HepG2 (cell line): ENCODE measurements at regions not wholly inside any gene's neighbourhood (a gene's known extent, or its start where the extent isn't known, plus 50 kb on each side); places are given as distances from the start of the nearest gene placed in this dataset.

Experiments
- ATAC-seq: fragments of 200-7000 bp; cut with Tn5 transposase; 3 replicates; pipeline ENCODE4 v1.9.1; 2020; ENCODE audit warnings: mild to moderate bottlenecking, moderate library complexity
- BruUV-seq: library from RNA; stranded (reverse); fragments of 400-500 nt; replicated peaks from 2 replicates; lab custom pipeline; 2021; lab: Mats Ljungman, UMichigan
- CTCF ChIA-PET: fragments of 300-600 bp; formaldehyde crosslinking; extraction: SDS; loops from one replicate; lab custom pipeline; 2021; ENCODE audit warnings: low total read pairs, inconsistent platforms, low intra/inter-chr PET ratio; lab: Yijun Ruan, JAX
- POLR2A ChIA-PET: fragments of 350-600 bp; sonication (Branson Sonifier 250); formaldehyde crosslinking; loops from one replicate; lab custom pipeline; 2020; ENCODE audit warnings: antibody characterized with exemption, inconsistent platforms; lab: Yijun Ruan, JAX
- DNase-seq: peaks from one replicate; pipeline ENCODE4 v3.0.0-alpha.2; 2015; ENCODE audit warnings: low spot score
- FAIRE-seq: peaks from 3 replicates; lab custom pipeline; 2011; peaks lifted over from hg19 to GRCh38; lab: Jason Lieb, UNC
- H2AFZ ChIP-seq: one replicate; pipeline ENCODE4 v1.6.1; 2011; ENCODE audit warnings: low read length, inconsistent platforms
- H3K27ac ChIP-seq: fragments of 300-600 bp; 3 replicates; pipeline ENCODE4 v1.8.0; 2011; ENCODE audit warnings: mixed run types, mild to moderate bottlenecking, mixed read lengths, low read length, inconsistent platforms; ENCODE audit not compliant: insufficient read depth; ENCODE audit errors: extremely low read length
- H3K27me3 ChIP-seq, 2 experiments: fragments of 200-600 bp in 1 of 2; 2 replicates in 1 of 2; 3 replicates in 1 of 2; pipeline versions ENCODE4 v1.6.0 to v1.8.0; 2011; ENCODE audit warnings: low read length in 2 of 2, mild to moderate bottlenecking in 2 of 2, moderate library complexity in 2 of 2, inconsistent platforms in 1 of 2; ENCODE audit not compliant: insufficient read depth in 2 of 2, control insufficient read depth in 1 of 2
- H3K36me3 ChIP-seq, 2 experiments: fragments of 200-600 bp in 1 of 2; replicated peaks in 1 of 2; 2 replicates in 1 of 2; 3 replicates in 1 of 2; pipeline versions ENCODE4 v1.5.1 to v1.8.0; 2011; ENCODE audit warnings: low read length in 2 of 2, inconsistent platforms in 1 of 2; ENCODE audit not compliant: insufficient read depth in 2 of 2, control insufficient read depth in 1 of 2
- H3K4me1 ChIP-seq: 2 replicates; pipeline ENCODE4 v1.5.1; 2012; ENCODE audit warnings: low read length, inconsistent platforms; ENCODE audit not compliant: insufficient read depth
- H3K4me2 ChIP-seq: 2 replicates; pipeline ENCODE4 v1.6.0; 2011; ENCODE audit warnings: low read depth, low read length, inconsistent platforms
- H3K4me3 ChIP-seq, 3 experiments: fragments of 200-600 bp in 1 of 3; sonication (generic), shearing (Covaris generic) in 1 of 3; replicated peaks in 1 of 3; 2 replicates each; pipeline ENCODE4 v1.5.1; 2011 to 2016; ENCODE audit warnings: low read length in 3 of 3, inconsistent platforms in 2 of 3, low read depth in 2 of 3, mild to moderate bottlenecking in 2 of 3, control low read depth in 1 of 3, mixed read lengths in 1 of 3; ENCODE audit not compliant: insufficient read depth in 1 of 3
- H3K79me2 ChIP-seq: one replicate; pipeline ENCODE4 v1.6.1; 2011; ENCODE audit warnings: low read length, inconsistent platforms; ENCODE audit not compliant: insufficient read depth
- H3K9ac ChIP-seq: 2 replicates; pipeline ENCODE4 v1.6.0; 2011; ENCODE audit warnings: mild to moderate bottlenecking, low read depth, low read length, inconsistent platforms; ENCODE audit not compliant: insufficient read depth
- H3K9me3 ChIP-seq: 2 replicates; pipeline ENCODE4 v1.5.1; 2012; ENCODE audit warnings: mild to moderate bottlenecking, low read length
- H4K20me1 ChIP-seq: 2 replicates; pipeline ENCODE4 v1.6.0; 2011; ENCODE audit warnings: inconsistent platforms, mild to moderate bottlenecking, low read length, moderate library complexity; ENCODE audit not compliant: insufficient read depth
- EEA1 ChIP-seq: sonication (generic); formaldehyde crosslinking; IDR thresholded peaks from 2 replicates; pipeline ENCODE4 v1.5.1; 2020; ENCODE audit warnings: mild to moderate bottlenecking, missing genetic modification reagents, borderline replicate concordance
- GTF2F1 ChIP-seq: fragments of 150-350 bp; IDR thresholded peaks from 2 replicates; pipeline ENCODE4 v1.6.1; 2014; ENCODE audit warnings: low read length
- RARG ChIP-seq: sonication (generic); formaldehyde crosslinking; IDR thresholded peaks from 2 replicates; pipeline ENCODE4 v1.4.0; 2020; ENCODE audit warnings: low read depth, mild to moderate bottlenecking, missing genetic modification reagents
- SMC3 ChIP-seq: IDR thresholded peaks from 2 replicates; pipeline ENCODE4 v1.6.1; 2011; ENCODE audit warnings: low read length, improper control_type of control experiment
- ZIK1 ChIP-seq: sonication (generic); formaldehyde crosslinking; IDR thresholded peaks from 2 replicates; pipeline ENCODE4 v1.5.0; 2020; ENCODE audit warnings: mild to moderate bottlenecking, low read depth, missing genetic modification reagents, borderline replicate concordance
- WGBS: methylation state at CpG from one replicate; pipeline ENCODE4 v1.1.6; 2017; ENCODE audit warnings: low lambda C conversion rate; 5-methylcytosine and 5-hydroxymethylcytosine counted together
- in situ Hi-C: cut with HindIII; loops from 2 replicates; pipeline ENCODE4 v1.10.0; 2017; ENCODE audit warnings: low pct_unique_long_range_greater_than_20kb; ENCODE audit not compliant: extremely low pct_ligation_motif_present
- intact Hi-C: fragments of 100-400 bp; cut with micrococcal nuclease; formaldehyde crosslinking; loops from one replicate; pipeline ENCODE4 v1.10.0; 2022; ENCODE audit not compliant: unreplicated experiment
- TF ChIP-seq, protein P1 (sequence below): sonication (generic); formaldehyde crosslinking; IDR thresholded peaks from 2 replicates; pipeline ENCODE4 v1.8.0; 2022; ENCODE audit warnings: missing genetic modification reagents, low read depth, mild to moderate bottlenecking, borderline replicate concordance
- TF ChIP-seq, protein P2 (sequence below): sonication (generic); formaldehyde crosslinking; IDR thresholded peaks from 2 replicates; pipeline ENCODE4 v1.4.0; 2020; ENCODE audit warnings: missing genetic modification reagents, borderline replicate concordance
- TF ChIP-seq, protein P3 (sequence below): sonication (generic); formaldehyde crosslinking; IDR thresholded peaks from 2 replicates; pipeline ENCODE4 v1.4.0; 2020; ENCODE audit warnings: missing genetic modification reagents
- TF ChIP-seq, protein P4 (sequence below): sonication (generic); formaldehyde crosslinking; conservative IDR thresholded peaks from 2 replicates; pipeline ENCODE4 v1.4.0; 2020; ENCODE audit warnings: missing genetic modification reagents
- TF ChIP-seq, protein P5 (sequence below): sonication (generic); formaldehyde crosslinking; IDR thresholded peaks from 2 replicates; pipeline ENCODE4 v1.8.0; 2022; ENCODE audit warnings: mild to moderate bottlenecking, missing genetic modification reagents; ENCODE audit not compliant: insufficient replicate concordance
- TF ChIP-seq, protein P6 (sequence below): sonication (generic); formaldehyde crosslinking; IDR thresholded peaks from 2 replicates; pipeline ENCODE4 v1.4.0; 2020; ENCODE audit warnings: mild to moderate bottlenecking, missing genetic modification reagents

DNA sequence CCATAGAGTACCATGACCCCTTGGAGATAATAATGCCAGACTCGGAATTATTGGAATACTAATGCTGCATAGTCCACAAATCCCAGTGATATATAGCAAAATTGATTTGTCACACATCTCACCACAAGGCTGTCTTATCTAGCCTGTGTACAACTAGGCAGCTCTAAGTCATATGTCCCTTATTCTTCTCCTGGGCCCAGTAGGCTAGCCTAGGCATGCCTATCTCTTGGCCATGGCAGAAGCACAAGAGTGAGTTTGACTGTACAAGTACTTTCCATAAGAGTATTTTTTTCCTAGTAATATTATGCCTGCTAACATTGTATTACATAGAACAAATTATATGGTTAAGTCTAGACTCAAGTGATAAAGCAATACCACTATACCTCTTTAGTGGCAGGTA is 1122.1 kb upstream of the SEL1L start:
- Histone ChIP-seq H3K4me2 (no peak overlapping the region), H2AFZ (no peak overlapping the region), H3K4me1 (no peaks in the 10 kb centered on the region), H3K27ac (no peak overlapping the region), H4K20me1 (no peaks in the 10 kb centered on the region), H3K36me3 (no peaks in the 10 kb centered on the region), H3K9me3 (peaks cover 56% of the 10 kb centered on the region), H3K79me2 (no peaks in the 10 kb centered on the region), H3K9ac (no peak overlapping the region), H3K27me3 (no peaks in the 10 kb centered on the region), H3K4me3 (no peak overlapping the region)
- POLR2A ChIA-PET, result no interaction called here
- intact Hi-C loops (no loop called here), in situ Hi-C loops (no loop called here)
- no peak for FAIRE-seq
- ATAC-seq, result no peak
- DNase-seq, result no peak
- no TSS peak for BruUV-seq
- WGBS, result 0% methylated on average over 1 of the region's 1 CpG
- CTCF ChIA-PET, result no interaction called here
- TF ChIP-seq, protein P1, sequence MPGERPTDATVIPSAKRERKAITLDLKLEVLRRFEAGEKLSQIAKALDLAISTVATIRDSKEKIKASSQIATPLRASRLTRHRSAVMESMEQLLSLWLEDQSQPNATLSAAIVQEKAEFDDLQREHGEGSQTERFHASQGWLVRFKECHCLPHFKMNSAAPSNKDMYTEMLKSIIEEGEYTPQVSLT, result no peak
- TF ChIP-seq SMC3 (no peak), EEA1 (CRISPR knock-in tag) (no peak), RARG (CRISPR knock-in tag) (no peak), GTF2F1 (no peak), ZIK1 (CRISPR knock-in tag) (no peak)
- TF ChIP-seq, protein P2, sequence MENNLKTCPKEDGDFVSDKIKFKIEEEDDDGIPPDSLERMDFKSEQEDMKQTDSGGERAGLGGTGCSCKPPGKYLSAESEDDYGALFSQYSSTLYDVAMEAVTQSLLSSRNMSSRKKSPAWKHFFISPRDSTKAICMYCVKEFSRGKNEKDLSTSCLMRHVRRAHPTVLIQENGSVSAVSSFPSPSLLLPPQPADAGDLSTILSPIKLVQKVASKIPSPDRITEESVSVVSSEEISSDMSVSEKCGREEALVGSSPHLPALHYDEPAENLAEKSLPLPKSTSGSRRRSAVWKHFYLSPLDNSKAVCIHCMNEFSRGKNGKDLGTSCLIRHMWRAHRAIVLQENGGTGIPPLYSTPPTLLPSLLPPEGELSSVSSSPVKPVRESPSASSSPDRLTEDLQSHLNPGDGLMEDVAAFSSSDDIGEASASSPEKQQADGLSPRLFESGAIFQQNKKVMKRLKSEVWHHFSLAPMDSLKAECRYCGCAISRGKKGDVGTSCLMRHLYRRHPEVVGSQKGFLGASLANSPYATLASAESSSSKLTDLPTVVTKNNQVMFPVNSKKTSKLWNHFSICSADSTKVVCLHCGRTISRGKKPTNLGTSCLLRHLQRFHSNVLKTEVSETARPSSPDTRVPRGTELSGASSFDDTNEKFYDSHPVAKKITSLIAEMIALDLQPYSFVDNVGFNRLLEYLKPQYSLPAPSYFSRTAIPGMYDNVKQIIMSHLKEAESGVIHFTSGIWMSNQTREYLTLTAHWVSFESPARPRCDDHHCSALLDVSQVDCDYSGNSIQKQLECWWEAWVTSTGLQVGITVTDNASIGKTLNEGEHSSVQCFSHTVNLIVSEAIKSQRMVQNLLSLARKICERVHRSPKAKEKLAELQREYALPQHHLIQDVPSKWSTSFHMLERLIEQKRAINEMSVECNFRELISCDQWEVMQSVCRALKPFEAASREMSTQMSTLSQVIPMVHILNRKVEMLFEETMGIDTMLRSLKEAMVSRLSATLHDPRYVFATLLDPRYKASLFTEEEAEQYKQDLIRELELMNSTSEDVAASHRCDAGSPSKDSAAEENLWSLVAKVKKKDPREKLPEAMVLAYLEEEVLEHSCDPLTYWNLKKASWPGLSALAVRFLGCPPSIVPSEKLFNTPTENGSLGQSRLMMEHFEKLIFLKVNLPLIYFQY (CRISPR knock-in tag), result no peak
- TF ChIP-seq, protein P3, sequence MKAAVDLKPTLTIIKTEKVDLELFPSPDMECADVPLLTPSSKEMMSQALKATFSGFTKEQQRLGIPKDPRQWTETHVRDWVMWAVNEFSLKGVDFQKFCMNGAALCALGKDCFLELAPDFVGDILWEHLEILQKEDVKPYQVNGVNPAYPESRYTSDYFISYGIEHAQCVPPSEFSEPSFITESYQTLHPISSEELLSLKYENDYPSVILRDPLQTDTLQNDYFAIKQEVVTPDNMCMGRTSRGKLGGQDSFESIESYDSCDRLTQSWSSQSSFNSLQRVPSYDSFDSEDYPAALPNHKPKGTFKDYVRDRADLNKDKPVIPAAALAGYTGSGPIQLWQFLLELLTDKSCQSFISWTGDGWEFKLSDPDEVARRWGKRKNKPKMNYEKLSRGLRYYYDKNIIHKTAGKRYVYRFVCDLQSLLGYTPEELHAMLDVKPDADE (CRISPR knock-in tag), result no peak
- TF ChIP-seq, protein P4, sequence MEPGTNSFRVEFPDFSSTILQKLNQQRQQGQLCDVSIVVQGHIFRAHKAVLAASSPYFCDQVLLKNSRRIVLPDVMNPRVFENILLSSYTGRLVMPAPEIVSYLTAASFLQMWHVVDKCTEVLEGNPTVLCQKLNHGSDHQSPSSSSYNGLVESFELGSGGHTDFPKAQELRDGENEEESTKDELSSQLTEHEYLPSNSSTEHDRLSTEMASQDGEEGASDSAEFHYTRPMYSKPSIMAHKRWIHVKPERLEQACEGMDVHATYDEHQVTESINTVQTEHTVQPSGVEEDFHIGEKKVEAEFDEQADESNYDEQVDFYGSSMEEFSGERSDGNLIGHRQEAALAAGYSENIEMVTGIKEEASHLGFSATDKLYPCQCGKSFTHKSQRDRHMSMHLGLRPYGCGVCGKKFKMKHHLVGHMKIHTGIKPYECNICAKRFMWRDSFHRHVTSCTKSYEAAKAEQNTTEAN (CRISPR knock-in tag), result no peak
- TF ChIP-seq, protein P5, sequence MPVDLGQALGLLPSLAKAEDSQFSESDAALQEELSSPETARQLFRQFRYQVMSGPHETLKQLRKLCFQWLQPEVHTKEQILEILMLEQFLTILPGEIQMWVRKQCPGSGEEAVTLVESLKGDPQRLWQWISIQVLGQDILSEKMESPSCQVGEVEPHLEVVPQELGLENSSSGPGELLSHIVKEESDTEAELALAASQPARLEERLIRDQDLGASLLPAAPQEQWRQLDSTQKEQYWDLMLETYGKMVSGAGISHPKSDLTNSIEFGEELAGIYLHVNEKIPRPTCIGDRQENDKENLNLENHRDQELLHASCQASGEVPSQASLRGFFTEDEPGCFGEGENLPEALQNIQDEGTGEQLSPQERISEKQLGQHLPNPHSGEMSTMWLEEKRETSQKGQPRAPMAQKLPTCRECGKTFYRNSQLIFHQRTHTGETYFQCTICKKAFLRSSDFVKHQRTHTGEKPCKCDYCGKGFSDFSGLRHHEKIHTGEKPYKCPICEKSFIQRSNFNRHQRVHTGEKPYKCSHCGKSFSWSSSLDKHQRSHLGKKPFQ (CRISPR knock-in tag), result no peak
- TF ChIP-seq, protein P6, sequence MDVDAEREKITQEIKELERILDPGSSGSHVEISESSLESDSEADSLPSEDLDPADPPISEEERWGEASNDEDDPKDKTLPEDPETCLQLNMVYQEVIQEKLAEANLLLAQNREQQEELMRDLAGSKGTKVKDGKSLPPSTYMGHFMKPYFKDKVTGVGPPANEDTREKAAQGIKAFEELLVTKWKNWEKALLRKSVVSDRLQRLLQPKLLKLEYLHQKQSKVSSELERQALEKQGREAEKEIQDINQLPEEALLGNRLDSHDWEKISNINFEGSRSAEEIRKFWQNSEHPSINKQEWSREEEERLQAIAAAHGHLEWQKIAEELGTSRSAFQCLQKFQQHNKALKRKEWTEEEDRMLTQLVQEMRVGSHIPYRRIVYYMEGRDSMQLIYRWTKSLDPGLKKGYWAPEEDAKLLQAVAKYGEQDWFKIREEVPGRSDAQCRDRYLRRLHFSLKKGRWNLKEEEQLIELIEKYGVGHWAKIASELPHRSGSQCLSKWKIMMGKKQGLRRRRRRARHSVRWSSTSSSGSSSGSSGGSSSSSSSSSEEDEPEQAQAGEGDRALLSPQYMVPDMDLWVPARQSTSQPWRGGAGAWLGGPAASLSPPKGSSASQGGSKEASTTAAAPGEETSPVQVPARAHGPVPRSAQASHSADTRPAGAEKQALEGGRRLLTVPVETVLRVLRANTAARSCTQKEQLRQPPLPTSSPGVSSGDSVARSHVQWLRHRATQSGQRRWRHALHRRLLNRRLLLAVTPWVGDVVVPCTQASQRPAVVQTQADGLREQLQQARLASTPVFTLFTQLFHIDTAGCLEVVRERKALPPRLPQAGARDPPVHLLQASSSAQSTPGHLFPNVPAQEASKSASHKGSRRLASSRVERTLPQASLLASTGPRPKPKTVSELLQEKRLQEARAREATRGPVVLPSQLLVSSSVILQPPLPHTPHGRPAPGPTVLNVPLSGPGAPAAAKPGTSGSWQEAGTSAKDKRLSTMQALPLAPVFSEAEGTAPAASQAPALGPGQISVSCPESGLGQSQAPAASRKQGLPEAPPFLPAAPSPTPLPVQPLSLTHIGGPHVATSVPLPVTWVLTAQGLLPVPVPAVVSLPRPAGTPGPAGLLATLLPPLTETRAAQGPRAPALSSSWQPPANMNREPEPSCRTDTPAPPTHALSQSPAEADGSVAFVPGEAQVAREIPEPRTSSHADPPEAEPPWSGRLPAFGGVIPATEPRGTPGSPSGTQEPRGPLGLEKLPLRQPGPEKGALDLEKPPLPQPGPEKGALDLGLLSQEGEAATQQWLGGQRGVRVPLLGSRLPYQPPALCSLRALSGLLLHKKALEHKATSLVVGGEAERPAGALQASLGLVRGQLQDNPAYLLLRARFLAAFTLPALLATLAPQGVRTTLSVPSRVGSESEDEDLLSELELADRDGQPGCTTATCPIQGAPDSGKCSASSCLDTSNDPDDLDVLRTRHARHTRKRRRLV, result no peak
